Retinal pigment epithelial cell (primary cell): ENCODE measurements at regions not wholly inside any gene's neighbourhood (a gene's known extent, or its start where the extent isn't known, plus 50 kb on each side); places are given as distances from the start of the nearest gene placed in this dataset.

Source experiments
- DNase-seq: peaks from one replicate; pipeline ENCODE4 v3.0.0-alpha.2; 2010; ENCODE audit warnings: low read depth
- H3K4me3 ChIP-seq: 2 replicates; pipeline ENCODE4 v1.5.1; 2011; ENCODE audit warnings: mild to moderate bottlenecking, low read length, control low read depth, moderate library complexity
- CTCF ChIP-seq: conservative IDR thresholded peaks from 2 replicates; pipeline ENCODE4 v1.5.1; 2011; ENCODE audit warnings: low read depth, low read length, control low read depth, inconsistent platforms

DNA sequence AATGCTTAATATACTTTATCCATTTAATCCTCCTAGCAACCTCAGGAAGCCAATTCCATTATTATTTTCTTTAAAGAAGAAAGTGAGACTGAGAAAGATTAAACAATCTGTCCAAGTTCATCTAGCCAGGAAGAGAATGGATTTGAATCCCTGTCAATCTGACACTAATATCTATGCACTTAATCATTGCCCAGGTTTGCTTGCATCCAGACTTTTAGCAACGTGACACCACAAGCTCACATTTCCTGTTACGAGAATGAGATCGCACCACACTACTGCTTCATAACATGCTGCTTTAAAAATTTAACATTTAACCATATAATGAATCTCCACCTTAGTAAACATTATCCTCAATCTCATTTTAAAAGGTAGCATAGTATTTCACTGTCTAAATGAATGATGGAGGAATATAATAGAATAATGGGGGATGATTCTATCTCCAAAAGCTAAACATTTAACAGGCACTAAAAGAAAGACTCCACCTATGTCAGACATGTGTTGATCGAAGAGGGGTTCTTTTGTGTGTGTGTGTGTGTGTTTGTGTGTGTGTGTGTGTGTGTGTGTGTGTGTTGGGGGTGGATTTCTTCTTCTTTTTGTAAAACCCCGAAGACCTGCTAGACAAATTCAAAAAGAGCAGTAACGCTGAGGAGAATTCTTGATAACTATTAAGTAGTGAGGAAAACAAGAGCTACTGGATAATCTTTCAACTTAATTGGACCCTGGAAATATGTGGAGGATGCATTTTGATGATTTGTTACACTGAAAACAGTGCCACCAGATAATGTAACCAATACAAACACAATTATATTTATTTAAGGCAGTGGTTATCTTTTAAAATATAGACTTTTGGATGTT lies 138.7 kb upstream of the NR3C1 start:
- DNase-seq: no peak
- no peak for TF ChIP-seq CTCF
- H3K4me3 ChIP-seq: no peak overlapping the region

- no peak overlapping the region for H3K4me3 ChIP-seq
- TF ChIP-seq CTCF: no peak
- no peak for DNase-seq
Observed at GRCh38 chr5:143539742-143540141, 136.3 kb upstream of the NR3C1 start.

DNA sequence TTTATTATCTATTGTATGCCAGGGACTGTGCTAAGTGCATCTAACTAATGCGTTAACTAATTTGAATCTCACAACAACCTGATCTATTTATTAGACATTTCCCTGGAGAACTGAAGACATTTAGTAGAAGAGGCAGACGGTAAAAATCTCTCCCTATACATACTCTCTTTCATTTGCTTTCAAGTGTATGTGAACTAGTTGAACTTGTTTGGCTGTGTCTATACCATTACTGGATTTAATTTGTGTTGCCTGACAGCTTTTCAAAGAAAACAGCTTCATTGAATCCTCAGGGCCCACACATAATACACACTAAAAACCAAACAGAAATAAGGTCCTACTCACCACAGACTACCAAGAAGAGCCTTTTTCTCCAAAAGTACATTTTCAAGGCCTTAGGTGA lies 133.6 kb upstream of the NR3C1 start:
- no peak for TF ChIP-seq CTCF
- H3K4me3 ChIP-seq: no peak overlapping the region
- DNase-seq: no peak

DNA sequence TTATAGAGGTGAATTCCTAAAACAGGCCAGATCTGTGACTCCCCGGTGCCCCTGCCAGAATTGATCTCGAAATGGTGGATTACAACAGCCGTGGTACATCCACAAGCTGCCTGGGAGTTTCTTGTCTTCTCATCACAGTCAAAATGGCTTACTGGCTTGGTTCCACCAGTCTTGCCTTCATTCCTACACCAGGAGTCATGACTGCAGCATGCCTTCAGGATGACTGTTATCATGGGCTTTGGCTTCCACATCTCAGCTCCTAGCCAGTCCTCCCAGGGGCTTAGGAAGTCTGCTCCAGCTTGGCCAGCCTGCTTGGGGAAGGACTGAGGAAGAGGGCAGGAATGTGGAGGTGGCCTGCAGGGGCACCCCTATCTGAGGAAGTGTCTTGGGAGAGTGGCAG lies 132.9 kb upstream of the NR3C1 start:
- no peak for TF ChIP-seq CTCF
- DNase-seq: peak; percentile 86
- no peak overlapping the region for H3K4me3 ChIP-seq

DNA sequence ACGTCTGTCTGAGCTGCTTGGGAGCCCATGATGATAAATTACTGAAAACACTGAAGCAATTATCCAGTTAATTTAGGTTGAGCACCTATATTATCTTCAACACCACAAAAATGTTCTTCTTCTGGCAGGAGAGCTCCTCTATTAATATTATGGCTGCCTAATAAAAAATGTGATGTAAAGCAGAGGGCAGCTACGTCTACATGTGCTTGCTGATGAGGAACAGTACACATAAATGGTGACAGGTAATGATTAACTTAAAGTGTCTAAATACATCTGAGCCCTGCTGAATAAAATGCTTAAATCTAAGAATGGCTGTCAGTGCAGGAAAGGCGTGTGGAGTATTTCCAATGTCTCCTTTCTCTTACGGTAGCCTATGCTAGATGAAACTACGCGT lies 131.3 kb upstream of the NR3C1 start:
- no peak overlapping the region for H3K4me3 ChIP-seq
- DNase-seq: no peak
- TF ChIP-seq CTCF: no peak

GRCh38 chr5:143533978-143534760 lies 130.7 kb upstream of the NR3C1 start:
- DNase-seq: no peak
- no peak for TF ChIP-seq CTCF
- no peak overlapping the region for H3K4me3 ChIP-seq
